HG02943 (cell line): ENCODE measurements at regions not wholly inside any gene's neighbourhood (a gene's known extent, or its start where the extent isn't known, plus 50 kb on each side); places are given as distances from the start of the nearest gene placed in this dataset.
A peak's percentile ranks its signal among the peaks of the same experiment; 100 is the strongest.

Source experiments
- ATAC-seq: cut with Tn5 transposase; IDR thresholded peaks from one replicate; pipeline ENCODE4 v1.9.1; 2021; ENCODE audit warnings: mild to moderate bottlenecking, low read depth, moderate library complexity; ENCODE audit not compliant: unreplicated experiment

DNA sequence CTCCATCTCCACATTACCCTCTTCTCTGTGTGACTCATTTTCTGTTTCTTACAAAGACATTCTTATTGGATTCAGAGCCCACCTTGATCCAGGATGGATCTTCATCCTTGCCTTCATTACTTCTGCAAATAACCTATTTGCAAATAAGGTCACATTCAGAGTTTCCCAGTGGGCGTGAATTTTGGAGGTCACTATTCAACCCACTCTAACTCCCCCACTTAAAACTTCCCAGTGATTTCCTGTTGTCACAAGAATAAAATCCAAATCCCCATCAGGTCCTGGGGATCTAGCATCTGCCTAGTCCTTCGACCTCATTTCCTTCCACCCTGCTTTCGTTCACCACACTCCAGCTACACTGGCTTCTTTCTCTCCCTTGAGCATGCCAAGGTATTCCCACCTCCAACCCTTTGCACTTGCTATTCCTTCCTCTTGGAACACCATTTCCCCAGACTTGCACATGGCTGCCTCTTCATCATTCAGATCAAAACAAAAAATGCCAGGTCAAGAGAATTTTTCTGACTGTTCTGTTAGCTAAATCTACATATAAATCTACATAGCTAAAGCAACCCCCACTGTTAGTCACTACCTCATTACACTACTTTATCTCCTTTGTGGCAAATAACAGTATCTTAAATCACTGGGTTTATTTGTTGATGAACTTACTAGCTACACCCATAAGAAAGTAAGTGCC is 187.2 kb downstream of the TOMM20 start:
- no peak for ATAC-seq

DNA sequence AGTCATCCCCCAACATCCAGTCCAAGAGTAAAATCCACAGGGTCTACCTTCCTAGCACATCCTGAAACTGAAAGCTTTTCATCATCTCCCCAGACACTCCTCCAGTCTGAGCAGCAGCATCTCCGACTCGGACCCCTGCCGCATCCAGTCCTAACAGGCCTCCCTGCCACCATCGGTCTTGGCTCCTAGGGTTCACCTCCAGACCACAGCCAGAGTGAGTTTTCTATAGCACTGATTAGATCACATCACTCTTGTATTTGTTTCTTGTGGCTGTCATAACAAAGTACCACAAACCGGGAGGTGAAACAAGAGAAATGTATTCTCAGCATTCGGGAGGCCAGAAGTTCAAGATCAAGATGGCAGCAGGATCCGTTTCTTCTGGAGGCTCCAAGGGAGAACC is 187.8 kb downstream of the TOMM20 start:
- ATAC-seq, result no peak

DNA sequence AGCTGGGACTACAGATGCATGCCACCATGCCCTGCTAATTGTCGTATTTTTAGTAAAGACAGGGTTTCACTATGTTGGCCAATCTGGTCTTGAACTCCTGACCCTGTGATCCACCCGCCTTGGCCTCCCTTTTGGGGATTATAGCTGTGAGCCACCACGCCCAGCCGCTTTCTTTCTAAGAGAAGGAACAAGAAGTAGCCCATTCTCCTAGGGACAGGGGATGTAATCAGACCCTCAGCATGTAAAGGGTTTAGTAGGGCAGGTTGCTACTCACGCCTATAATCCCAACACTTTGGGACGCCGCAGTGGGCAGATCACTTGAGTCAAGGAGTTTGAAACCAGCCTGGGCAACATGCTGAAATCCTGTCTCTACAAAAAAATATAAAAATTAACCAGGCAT is 189.7 kb downstream of the TOMM20 start:
- ATAC-seq, result no peak

DNA sequence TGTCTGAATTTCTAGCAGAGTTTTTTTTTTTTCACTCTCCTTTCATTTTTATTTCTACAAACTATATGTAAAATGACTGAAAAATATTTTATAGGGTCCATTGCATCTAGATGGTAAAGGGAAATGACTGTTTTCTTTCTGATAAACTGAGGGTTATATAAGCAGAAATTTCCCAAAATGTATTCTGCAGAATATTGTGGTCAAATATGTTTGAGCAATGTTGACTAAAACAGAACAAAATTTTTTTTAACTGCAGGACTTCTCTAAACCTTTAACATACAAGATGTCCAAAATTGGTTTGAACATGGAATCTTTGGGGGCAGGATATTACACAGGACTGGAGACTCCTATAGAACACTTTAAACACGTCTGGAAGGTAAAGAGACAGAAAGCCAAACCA is 190.5 kb downstream of the TOMM20 start:
- no peak for ATAC-seq

DNA sequence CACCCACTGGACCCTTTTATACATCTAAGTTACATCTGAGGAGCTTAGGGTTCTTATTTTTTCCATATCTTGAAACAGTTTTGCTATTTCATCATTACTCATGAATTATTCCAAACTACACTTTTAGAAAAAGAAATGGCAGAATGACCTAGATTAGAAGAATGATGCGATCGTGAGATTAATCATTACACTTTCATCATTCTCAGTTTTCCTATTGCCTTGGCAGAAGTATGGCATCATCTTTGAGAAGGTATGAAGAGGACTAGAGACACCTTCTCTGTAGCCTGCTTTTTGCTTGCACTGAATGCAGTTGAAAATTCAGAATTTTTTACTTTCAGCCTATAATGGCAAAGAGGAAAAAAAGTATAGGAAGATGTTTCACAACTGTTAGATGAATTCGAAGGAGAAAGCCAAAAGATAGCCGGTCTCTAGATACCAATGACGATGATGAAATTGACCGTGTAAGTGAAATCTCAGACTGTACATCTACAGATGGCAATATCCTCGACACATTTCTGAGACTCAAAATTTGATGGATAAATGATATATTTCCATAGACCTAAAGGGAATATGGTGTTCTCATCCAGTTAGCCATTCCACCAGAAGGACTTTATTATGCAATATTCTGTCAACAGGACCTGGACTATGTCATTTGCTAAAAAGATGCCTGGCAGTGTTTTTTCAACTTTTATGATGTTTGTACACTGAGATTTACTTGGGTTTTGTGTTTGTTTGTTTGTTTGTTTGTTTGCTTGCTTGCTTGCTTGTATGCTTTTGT is 191.8 kb downstream of the TOMM20 start:
- ATAC-seq, result no peak

DNA sequence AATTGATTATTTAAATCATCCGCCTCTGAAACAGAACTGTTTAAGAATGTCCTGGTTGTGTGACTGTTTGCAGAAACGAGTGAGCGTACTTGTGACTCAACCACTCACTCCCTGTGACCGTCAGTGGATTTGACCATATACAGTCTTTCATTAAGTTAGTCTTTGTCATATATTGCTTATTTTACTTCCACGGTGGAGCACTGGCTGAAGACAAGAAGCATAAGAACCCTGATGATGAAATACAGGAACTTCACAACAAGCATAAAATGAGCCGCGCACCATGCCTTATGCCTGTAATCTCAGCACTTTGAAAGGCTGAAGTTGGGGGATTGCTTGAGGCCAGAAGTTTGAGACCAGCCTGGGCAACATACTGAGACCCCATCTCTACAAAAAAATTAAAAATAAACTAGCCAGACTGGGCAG is 194.0 kb downstream of the TOMM20 start:
- ATAC-seq, result no peak

DNA sequence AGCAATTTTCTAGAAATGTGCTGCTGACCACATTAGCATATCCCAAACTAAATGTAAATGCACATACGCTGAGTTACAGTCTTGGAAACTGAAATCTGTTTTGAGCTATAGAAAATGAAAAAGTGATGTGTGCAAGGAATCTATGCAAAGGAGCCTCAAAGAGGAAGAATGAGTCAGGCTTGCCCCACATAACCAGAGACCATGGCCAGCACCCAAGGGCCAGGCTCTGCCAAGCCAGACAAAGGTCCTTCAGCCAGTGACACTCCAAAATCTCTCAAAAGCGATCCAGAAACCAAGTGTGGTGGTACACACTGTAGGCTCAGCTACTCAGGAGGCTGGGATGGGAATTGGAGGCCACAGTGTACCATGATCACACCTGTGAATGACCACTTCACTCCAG is 195.2 kb downstream of the TOMM20 start:
- ATAC-seq, result peak; percentile 82

DNA sequence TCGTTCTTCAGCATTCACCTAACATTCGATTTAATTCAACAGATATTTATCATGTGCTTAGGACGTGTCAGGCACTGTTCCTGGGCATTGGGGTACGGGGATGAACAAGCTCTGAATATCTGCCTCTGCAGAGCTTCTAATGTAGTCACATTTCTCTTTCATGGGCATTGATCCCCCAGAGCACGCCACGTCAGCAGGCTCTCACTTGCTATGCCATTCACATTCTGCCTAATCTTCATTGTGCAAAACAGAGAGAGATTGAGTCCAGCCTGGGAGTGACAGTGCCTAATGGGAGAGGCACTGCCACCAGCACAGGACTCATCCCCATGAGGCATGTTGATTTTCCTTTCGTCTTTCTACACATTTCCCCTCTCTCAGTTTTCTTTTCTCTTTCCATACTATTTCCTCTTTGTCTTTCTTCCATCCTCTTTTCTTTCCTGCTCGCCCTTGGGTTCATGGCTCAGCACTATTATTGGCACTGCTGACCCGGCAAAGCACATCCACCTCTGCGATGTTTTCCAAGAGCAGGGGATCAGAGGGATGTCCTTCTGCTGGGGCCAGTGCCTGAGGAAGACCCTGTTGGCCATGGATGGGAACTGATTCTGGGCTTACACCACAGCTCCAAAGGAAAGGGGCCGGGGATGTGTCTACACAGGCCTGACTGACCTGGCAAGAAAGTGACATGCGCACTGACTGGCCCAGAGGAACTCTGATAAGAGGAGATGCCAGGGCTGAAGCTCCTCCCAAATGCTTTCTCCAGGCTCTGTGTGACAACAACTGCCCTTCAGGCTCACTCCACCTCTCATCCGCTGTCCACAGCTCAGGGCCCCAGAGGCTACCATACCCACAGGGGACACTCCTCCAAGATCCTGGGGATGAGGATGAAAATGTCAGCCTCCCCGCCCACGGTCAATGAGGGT is 195.9 kb downstream of the TOMM20 start:
- peak; percentile 22 for ATAC-seq

DNA sequence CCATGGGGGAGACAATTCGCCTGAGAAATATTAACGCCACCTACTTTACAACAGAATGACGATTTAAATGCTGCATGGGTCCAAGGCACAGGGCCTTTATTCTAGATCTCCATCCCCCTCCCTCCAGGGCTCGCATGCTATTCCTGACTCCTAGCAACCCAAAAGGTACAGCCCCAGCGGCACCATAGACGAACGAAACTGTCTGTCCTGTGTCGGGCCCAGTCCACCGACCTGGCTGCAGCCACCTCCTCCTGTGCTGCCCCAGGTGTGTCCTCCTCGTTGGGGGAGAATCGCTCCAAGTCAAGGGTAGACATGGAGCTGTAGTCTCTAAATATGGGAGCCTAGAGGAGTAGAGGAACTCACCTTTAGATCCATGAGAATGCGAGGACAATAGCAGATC is 196.5 kb downstream of the TOMM20 start:
- ATAC-seq, result no peak

DNA sequence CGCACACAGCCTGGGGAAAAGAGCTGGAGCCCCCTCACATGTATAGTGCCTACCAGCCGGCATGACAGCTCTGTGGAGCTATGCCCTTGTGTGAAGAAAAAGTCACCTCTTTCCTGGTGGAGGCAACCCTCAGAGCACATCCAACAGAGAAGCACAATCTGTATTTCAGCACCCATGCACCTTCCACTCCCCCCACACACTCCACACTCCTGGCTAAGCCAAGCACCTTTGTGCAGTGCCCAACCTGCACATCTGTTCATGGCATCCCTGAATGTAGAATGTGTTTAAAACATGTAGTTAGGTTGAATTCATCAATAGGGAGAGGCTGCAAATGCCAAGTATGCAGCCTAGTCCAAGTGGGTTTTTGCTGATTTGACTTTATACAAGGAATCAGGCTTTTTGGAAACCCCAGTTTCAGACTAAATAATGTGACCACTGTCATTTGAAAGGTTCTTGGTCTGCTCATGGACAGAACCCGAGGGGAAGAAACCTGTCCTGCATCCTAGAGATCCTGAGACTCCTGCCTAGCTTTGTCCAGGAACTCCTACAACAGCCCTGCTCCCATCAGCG is 197.1 kb downstream of the TOMM20 start:
- ATAC-seq, result no peak

DNA sequence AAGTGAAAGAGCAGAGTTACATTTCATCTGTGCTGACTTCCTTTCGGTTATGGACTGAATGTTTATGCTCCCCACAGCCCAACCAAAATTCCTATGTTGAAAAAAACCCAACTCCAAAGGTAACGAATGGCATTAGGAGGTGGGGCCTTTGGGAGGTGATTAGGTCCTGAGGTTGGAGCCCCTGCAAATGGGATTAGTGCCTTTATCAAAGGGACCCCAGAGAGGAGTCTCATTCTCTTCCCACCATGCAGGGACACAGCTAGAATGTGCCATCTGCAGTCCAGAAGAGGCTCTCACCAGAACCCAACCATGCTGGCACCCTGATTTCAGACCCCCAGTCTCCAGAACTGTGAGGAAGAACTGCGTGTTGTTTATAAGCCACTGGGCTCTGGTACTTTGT is 199.3 kb downstream of the TOMM20 start:
- ATAC-seq, result no peak

DNA sequence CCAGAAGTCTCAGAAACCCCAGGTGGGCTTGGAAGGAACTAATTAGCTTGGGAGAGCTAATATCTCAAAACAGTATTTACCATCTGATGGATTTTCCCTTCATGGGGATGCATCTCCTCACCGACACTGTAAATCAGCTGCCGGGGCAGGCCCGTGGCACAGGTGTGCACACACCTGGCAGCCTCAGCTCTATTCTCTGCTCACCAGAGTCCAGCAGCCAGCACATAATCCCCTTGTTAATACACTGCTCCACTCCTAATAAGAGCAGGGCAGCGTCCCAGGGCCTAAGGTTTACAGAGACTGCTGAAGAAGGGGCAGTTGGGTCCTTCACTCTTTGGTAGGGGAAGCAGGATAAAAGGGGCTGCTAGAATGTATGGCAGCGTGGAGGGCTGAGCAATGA is 200.0 kb downstream of the TOMM20 start:
- no peak for ATAC-seq

DNA sequence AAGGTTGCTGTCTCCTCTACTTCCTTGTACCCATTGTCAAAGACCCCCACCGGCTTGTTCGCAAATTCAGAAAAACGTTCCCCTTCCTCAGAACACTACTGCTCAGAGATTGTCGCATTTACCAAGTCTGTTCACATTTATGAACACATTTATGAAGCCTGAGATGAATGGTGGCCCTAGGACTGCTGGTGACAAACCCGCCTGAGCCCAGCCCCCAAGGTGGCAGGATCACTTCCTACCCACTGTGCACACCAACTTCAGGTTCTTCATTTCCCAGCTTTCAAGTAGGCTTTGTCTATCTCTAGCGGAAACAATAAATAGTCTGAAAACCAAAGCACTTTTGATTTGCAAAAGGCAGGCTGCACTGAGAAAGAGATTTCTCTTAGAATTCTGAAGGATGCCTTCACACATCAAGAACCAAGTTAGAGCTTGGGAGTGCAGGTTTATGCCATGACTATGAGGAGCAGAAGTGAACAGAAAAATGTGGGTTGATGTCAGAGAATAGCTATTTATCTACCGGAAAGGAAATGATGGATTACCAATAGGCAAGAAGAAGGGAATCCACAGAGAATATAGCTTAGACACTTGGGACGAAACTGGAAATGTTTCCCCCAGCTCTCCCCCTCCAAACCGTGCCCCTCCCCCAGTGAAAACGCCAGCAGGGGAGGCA is 200.5 kb downstream of the TOMM20 start:
- ATAC-seq, result no peak

DNA sequence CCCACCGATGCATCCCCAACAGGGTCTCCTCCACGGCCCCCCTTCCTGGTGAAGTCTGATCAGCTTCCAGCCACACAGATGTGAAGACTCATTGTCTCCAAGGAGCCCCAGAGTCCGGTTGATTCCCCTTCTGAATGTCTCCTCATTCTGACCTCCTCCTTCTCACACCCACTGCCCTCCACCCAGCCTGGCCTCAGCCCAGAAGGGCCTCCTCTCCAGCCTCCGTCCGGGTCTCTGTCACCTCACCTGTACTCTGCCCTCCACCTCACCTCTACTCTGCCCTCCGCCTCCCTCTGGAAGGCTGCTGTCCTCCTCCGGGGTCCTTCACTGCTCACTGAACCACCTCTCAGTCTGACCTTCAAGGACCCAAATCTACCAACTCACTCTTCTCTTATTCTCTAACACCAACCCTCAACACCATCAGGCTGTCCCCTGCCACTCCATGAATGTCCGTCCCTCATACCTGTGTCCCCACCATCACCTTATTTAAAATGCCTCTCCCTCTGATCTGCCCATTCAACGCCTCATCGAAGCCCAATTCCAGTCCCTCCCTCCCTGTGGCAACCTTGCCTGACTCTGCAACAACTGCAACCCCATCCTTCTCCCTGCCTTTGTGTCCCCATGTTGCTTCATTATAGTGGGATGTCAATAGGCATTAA is 201.2 kb downstream of the TOMM20 start:
- ATAC-seq, result no peak

DNA sequence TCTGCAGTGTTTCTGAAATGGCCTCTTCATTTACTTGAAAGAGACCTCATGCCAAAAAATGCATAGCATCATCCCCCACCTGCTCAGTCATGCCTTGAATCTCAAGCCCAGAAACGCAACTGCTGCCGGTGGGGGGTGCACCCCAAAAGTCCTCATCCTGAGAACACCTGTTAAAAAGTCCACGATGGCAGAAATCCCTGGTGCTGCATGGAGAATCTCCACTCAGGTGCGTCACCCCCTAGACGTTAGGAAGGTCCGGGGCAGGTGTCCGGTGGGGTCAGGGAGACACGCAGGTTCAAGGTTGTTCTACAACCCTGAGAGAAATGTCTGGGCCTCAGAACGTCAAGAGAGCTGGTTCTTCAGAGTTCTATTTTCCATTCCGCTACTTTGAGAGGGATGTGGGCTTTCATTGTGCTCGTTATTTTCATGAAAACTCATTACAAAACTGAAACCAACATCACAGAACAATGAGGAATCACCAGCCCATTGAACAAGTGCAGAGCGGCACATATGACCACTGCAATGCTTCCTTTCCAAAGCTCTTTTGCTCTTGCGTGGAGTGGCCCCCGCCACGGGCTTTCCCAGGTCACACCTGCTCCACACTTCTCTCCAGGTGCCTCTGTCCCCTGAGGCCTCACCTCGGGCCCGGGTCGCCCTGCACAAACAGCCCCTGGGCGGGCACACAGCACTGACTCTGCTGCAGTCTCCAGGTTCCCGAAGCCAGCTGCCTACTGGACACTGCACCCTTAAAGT is 201.9 kb downstream of the TOMM20 start:
- ATAC-seq, result peak; percentile 92

DNA sequence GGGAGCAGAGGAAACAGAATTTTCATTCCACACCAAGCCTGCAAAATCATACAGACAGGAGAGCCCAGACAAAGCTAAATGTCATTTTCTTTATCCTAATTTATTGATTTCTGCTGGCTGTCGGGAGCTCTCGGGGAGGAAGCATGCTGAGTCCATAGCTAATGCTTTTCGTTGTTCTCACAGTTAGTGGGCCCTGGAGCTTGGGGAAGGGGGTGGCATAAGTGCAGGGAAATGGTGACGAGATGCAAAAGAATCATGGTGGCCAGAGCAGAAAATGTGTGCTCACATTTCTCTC is 202.4 kb downstream of the TOMM20 start:
- ATAC-seq, result no peak

DNA sequence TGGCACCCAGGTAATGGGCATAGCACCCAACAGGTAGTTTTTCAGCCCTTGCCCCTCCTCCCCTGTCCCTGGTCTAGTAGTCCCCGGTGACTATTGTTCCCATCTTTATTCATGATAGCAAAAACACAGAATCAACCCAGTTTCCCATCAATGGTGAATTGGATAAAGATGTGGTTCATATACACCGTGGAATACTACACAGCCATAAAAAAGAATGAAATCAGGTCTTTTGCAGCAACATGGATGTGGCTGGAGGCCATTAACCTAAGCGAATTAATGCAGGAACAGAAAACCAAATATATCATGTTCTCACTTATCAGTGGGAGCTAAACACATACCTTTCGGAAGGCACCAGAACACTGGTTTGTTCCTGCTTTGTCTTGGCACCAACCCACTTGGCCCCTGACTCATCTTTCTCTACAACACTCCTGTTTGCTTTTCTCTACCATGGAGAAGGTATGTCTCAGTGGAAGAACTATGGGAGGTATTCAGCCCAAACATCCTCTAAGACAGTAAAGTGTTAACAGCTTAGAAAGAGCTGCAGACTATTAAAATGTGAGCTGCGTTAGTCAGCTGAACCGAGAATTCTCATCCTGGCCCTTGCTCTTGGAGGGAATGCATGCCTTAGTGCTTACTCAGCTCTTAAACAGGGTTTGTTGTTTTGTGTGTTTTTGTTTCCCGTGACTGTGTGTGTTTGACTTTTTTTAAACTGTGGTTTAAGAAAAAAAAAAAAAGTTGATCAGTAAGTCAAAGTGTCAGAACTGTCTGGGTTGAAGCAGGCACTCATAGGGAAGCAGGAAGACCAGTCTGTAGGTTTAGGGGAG is 203.0 kb downstream of the TOMM20 start:
- no peak for ATAC-seq
